ENCODE measurements at regions not wholly inside any gene's neighbourhood (a gene's known extent, or its start where the extent isn't known, plus 50 kb on each side); places are given as distances from the start of the nearest gene placed in this dataset.

GRCh38 chr5:88657136-88657535 is 225.8 kb downstream of the MEF2C start:
- TF ChIP-seq ZC3H10 (CRISPR knock-in tag; IDR thresholded peaks at IDR 0.05) (no peak), ESRRG (CRISPR knock-in tag; IDR thresholded peaks at IDR 0.05) (no peak), GLIS3 (CRISPR knock-in tag; IDR thresholded peaks at IDR 0.05) (no peak), OSR1 (CRISPR knock-in tag; IDR thresholded peaks at IDR 0.05) (no peak), TSHZ2 (CRISPR knock-in tag; IDR thresholded peaks at IDR 0.05) (no peak), ZFP3 (CRISPR knock-in tag; IDR thresholded peaks at IDR 0.05) (no peak), CSRNP3 (CRISPR knock-in tag; IDR thresholded peaks at IDR 0.05) (no peak), TCF4 (CRISPR knock-in tag; IDR thresholded peaks at IDR 0.05; ENCODE audit: borderline replicate concordance) (no peak), BACH2 (CRISPR knock-in tag; IDR thresholded peaks at IDR 0.05; ENCODE audit: borderline replicate concordance) (no peak), RARB (CRISPR knock-in tag; IDR thresholded peaks at IDR 0.05) (no peak), SNAI2 (CRISPR knock-in tag; IDR thresholded peaks at IDR 0.05) (no peak), ZNF70 (CRISPR knock-in tag; IDR thresholded peaks at IDR 0.05) (no peak), ZNF565 (CRISPR knock-in tag; conservative IDR thresholded peaks at IDR 0.05; ENCODE audit: low read depth) (no peak), CSDC2 (CRISPR knock-in tag; IDR thresholded peaks at IDR 0.05) (no peak), ZNF8 (CRISPR knock-in tag; IDR thresholded peaks at IDR 0.05) (no peak), CREB5 (CRISPR knock-in tag; IDR thresholded peaks at IDR 0.05; ENCODE audit: low read depth) (no peak), PPARA (CRISPR knock-in tag; IDR thresholded peaks at IDR 0.05; ENCODE audit: borderline replicate concordance) (no peak), ISL1 (CRISPR knock-in tag; IDR thresholded peaks at IDR 0.05) (no peak)
- TF ChIP-seq, protein P1, sequence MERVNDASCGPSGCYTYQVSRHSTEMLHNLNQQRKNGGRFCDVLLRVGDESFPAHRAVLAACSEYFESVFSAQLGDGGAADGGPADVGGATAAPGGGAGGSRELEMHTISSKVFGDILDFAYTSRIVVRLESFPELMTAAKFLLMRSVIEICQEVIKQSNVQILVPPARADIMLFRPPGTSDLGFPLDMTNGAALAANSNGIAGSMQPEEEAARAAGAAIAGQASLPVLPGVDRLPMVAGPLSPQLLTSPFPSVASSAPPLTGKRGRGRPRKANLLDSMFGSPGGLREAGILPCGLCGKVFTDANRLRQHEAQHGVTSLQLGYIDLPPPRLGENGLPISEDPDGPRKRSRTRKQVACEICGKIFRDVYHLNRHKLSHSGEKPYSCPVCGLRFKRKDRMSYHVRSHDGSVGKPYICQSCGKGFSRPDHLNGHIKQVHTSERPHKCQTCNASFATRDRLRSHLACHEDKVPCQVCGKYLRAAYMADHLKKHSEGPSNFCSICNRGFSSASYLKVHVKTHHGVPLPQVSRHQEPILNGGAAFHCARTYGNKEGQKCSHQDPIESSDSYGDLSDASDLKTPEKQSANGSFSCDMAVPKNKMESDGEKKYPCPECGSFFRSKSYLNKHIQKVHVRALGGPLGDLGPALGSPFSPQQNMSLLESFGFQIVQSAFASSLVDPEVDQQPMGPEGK (CRISPR knock-in tag; IDR thresholded peaks at IDR 0.05; ENCODE audit: borderline replicate concordance): no peak
- ATAC-seq: no peak

- ATAC-seq: no peak
- TF ChIP-seq ZNF565 (CRISPR knock-in tag; conservative IDR thresholded peaks at IDR 0.05; ENCODE audit: low read depth): no peak
These were observed 226.6 kb downstream of the MEF2C start for GRCh38 chr5:88656221-88656950.

- TF ChIP-seq ZNF70 (CRISPR knock-in tag; IDR thresholded peaks at IDR 0.05) (no peak), ZFP30 (CRISPR knock-in tag; IDR thresholded peaks at IDR 0.05) (no peak), CREB5 (CRISPR knock-in tag; IDR thresholded peaks at IDR 0.05; ENCODE audit: low read depth) (no peak), BACH2 (CRISPR knock-in tag; IDR thresholded peaks at IDR 0.05; ENCODE audit: borderline replicate concordance) (no peak), ZNF8 (CRISPR knock-in tag; IDR thresholded peaks at IDR 0.05) (no peak), PPARA (CRISPR knock-in tag; IDR thresholded peaks at IDR 0.05; ENCODE audit: borderline replicate concordance) (no peak)
- no peak for ATAC-seq
These were observed 229.5 kb downstream of the MEF2C start for GRCh38 chr5:88653471-88653870.
